ENCODE measurements at regions not wholly inside any gene's neighbourhood (a gene's known extent, or its start where the extent isn't known, plus 50 kb on each side); places are given as distances from the start of the nearest gene placed in this dataset.

DNA sequence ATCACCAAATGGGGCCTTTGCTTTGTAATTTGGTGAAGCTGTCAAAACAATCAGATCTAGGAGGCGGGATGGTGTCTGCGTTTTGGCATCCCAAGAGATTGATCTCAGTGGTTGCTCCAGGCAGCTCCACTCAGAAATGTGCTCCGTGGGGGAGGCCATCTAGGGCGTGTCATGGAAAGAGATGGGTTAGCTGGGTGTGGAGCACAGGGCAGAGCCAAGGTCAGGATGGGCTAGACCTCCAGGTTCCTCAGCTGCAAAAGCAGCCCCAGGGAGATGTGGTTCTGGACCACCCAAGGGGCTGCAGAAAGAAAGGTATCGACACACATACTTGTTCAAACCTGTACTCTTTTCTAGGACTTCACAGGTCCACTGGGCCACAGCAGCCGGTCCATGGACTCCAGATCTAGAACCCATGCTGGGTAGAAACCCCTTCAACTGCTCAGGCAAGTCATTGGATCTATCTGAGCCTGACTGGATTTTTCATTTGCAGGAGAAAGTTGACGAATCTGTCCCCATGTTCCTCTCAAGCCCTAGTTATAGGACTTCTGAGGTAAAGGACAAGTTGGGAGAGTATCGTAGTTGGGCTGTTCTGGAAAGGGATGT, 270.2 kb upstream of the RPL38 start:
- TF ChIP-seq, protein P1, sequence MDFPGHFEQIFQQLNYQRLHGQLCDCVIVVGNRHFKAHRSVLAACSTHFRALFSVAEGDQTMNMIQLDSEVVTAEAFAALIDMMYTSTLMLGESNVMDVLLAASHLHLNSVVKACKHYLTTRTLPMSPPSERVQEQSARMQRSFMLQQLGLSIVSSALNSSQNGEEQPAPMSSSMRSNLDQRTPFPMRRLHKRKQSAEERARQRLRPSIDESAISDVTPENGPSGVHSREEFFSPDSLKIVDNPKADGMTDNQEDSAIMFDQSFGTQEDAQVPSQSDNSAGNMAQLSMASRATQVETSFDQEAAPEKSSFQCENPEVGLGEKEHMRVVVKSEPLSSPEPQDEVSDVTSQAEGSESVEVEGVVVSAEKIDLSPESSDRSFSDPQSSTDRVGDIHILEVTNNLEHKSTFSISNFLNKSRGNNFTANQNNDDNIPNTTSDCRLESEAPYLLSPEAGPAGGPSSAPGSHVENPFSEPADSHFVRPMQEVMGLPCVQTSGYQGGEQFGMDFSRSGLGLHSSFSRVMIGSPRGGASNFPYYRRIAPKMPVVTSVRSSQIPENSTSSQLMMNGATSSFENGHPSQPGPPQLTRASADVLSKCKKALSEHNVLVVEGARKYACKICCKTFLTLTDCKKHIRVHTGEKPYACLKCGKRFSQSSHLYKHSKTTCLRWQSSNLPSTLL (IDR thresholded peaks at IDR 0.05) = no peak
- no peak for TF ChIP-seq ZNF449 (CRISPR knock-in tag; IDR thresholded peaks at IDR 0.05)
- no peak for TF ChIP-seq ZBTB33 (CRISPR knock-in tag; IDR thresholded peaks at IDR 0.05)
- TF ChIP-seq KDM5B (IDR thresholded peaks at IDR 0.05; ENCODE audit: insufficient replicate concordance, low read depth, low read length) = no peak
- no peak for TF ChIP-seq ZNF274 (IDR thresholded peaks at IDR 0.05; ENCODE audit: borderline replicate concordance, low read depth, low read length)
